Smooth muscle cell (in vitro differentiated cells): ENCODE measurements at regions not wholly inside any gene's neighbourhood (a gene's known extent, or its start where the extent isn't known, plus 50 kb on each side); places are given as distances from the start of the nearest gene placed in this dataset.

Experiments
- DNase-seq: peaks from one replicate; lab custom pipeline; 2025; ENCODE audit not compliant: unreplicated experiment; lab: John Stamatoyannopoulos, UW
- H2AFZ ChIP-seq: fragments of 200-600 bp; sonication (generic); 2 replicates; pipeline ENCODE4 v1.6.0; 2016; ENCODE audit warnings: antibody characterized with exemption, low read depth, mild to moderate bottlenecking
- H3F3A ChIP-seq: fragments of 200-600 bp; sonication (generic); 2 replicates; pipeline ENCODE4 v1.6.0; 2017; ENCODE audit warnings: antibody characterized with exemption, low read depth
- H3K27ac ChIP-seq: fragments of 200-600 bp; sonication (generic); 2 replicates; pipeline ENCODE4 v1.5.1; 2016; ENCODE audit warnings: low read depth, mild to moderate bottlenecking
- H3K27me3 ChIP-seq: fragments of 200-600 bp; sonication (generic); 2 replicates; pipeline ENCODE4 v1.6.1; 2016; ENCODE audit warnings: low read depth, mild to moderate bottlenecking
- H3K36me3 ChIP-seq: fragments of 200-600 bp; sonication (generic); 2 replicates; pipeline ENCODE4 v1.5.1; 2016; ENCODE audit warnings: low read depth
- H3K4me1 ChIP-seq: fragments of 200-600 bp; sonication (generic); 2 replicates; pipeline ENCODE4 v1.5.1; 2016; ENCODE audit warnings: low read depth
- H3K4me2 ChIP-seq: fragments of 200-600 bp; sonication (generic); 2 replicates; pipeline ENCODE4 v1.6.0; 2016; ENCODE audit warnings: mild to moderate bottlenecking
- H3K4me3 ChIP-seq: fragments of 200-600 bp; sonication (generic); 2 replicates; pipeline ENCODE4 v1.5.1; 2016; ENCODE audit warnings: mild to moderate bottlenecking
- H3K79me2 ChIP-seq: fragments of 200-600 bp; sonication (generic); 2 replicates; pipeline ENCODE4 v1.6.0; 2016; ENCODE audit warnings: low read depth, mild to moderate bottlenecking
- H3K9ac ChIP-seq: fragments of 200-600 bp; sonication (generic); 2 replicates; pipeline ENCODE4 v1.6.0; 2016; ENCODE audit warnings: low read depth
- H3K9me3 ChIP-seq: fragments of 200-600 bp; sonication (generic); replicated peaks from 2 replicates; pipeline ENCODE4 v1.5.1; 2016; ENCODE audit warnings: low read depth
- H4K20me1 ChIP-seq: fragments of 200-600 bp; sonication (generic); 2 replicates; pipeline ENCODE4 v1.6.0; 2016; ENCODE audit warnings: low read depth
- WGBS: methylation state at CpG from one replicate; pipeline ENCODE4 v1.1.7; 2016; ENCODE audit warnings: low lambda C conversion rate; 5-methylcytosine and 5-hydroxymethylcytosine counted together
- TF ChIP-seq, protein P1 (sequence below): fragments of 200-600 bp; sonication (generic); IDR thresholded peaks from 2 replicates; pipeline ENCODE4 v1.5.1; 2017; ENCODE audit warnings: borderline replicate concordance, mild to moderate bottlenecking, antibody characterized with exemption; ENCODE audit not compliant: insufficient read depth, poor library complexity, severe bottlenecking

DNA sequence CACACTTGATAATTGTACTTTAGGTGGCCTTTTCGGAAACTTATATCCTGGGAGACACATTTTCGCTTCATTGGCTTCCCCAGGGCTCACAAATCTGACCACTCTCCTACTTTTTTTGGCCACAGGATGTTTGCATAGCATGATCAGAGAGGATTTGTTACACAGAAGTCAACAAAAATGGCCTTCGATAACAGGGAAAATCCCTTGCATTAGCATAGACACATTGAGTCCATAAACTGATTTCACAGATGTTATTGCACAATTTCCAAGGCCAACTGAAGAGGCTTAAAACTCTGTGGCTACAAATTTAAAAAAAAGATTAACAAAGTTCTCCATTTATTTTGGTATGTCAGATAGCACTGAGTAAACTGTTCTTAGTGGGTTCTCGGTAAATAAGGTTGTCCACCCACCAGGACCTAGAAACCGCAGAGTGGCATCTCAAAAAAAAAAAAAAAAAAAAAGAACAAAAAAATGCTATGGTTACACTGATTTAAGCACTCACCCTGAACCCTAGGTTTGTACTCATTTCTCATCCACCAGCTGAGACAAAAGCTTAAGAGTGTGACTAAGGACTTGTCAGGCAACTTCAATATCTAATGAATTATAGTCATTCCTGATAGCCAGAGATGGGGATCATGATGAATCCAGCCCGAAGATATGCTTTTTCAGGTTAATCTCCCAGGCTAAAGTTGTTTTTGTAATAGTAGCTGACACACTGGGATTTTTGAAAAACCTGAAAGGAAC lies 188.9 kb upstream of the SYNPR start:
- no peak overlapping the region for H3K4me3 ChIP-seq
- no peaks in the 10 kb centered on the region for H3K9me3 ChIP-seq
- H4K20me1 ChIP-seq = no peaks in the 10 kb centered on the region
- WGBS = 49% methylated on average over 6 of the region's 6 CpGs
- TF ChIP-seq, protein P1, sequence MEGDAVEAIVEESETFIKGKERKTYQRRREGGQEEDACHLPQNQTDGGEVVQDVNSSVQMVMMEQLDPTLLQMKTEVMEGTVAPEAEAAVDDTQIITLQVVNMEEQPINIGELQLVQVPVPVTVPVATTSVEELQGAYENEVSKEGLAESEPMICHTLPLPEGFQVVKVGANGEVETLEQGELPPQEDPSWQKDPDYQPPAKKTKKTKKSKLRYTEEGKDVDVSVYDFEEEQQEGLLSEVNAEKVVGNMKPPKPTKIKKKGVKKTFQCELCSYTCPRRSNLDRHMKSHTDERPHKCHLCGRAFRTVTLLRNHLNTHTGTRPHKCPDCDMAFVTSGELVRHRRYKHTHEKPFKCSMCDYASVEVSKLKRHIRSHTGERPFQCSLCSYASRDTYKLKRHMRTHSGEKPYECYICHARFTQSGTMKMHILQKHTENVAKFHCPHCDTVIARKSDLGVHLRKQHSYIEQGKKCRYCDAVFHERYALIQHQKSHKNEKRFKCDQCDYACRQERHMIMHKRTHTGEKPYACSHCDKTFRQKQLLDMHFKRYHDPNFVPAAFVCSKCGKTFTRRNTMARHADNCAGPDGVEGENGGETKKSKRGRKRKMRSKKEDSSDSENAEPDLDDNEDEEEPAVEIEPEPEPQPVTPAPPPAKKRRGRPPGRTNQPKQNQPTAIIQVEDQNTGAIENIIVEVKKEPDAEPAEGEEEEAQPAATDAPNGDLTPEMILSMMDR = no peak
- H3F3A ChIP-seq = no peaks in the 10 kb centered on the region
- no peak overlapping the region for H2AFZ ChIP-seq
- no peaks in the 10 kb centered on the region for H3K79me2 ChIP-seq
- H3K27ac ChIP-seq = no peak overlapping the region
- no peaks in the 10 kb centered on the region for H3K36me3 ChIP-seq
- no peak overlapping the region for H3K9ac ChIP-seq
- no peak for DNase-seq
- peaks cover 16% of the 10 kb centered on the region for H3K4me1 ChIP-seq
- peak overlapping the region; percentile 24 for H3K4me2 ChIP-seq
- peaks cover 62% of the 10 kb centered on the region for H3K27me3 ChIP-seq

DNA sequence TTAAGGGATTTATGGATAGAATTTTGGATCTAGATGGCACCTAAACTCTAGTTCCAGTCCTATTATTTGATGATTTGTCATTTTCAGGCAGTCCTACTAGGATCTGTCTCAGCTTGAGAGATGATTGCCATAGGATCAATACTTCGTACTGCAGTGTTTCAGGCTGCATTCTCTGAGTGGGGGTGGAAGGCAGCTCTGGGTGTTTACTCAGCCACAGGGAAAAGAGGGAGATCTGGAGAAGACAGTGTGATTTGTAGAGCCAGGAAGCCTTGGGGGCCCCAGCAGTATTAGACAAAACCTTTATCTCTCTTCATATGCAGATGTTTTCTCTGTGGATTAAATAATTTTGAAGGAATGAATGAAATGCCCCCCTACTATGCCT lies 188.4 kb upstream of the SYNPR start:
- TF ChIP-seq, protein P1 = no peak
- H3K36me3 ChIP-seq = no peaks in the 10 kb centered on the region
- peaks cover 68% of the 10 kb centered on the region for H3K27me3 ChIP-seq
- H4K20me1 ChIP-seq = no peaks in the 10 kb centered on the region
- H3F3A ChIP-seq = no peaks in the 10 kb centered on the region
- no peak overlapping the region for H3K4me3 ChIP-seq
- no peak for DNase-seq
- H3K4me1 ChIP-seq = peaks cover 16% of the 10 kb centered on the region
- no peak overlapping the region for H3K9ac ChIP-seq
- H3K4me2 ChIP-seq = peak overlapping the region; percentile 24
- no peak overlapping the region for H3K27ac ChIP-seq
- WGBS = 6% methylated on average over 1 of the region's 1 CpG
- no peak overlapping the region for H2AFZ ChIP-seq
- H3K79me2 ChIP-seq = no peaks in the 10 kb centered on the region
- H3K9me3 ChIP-seq = no peaks in the 10 kb centered on the region

DNA sequence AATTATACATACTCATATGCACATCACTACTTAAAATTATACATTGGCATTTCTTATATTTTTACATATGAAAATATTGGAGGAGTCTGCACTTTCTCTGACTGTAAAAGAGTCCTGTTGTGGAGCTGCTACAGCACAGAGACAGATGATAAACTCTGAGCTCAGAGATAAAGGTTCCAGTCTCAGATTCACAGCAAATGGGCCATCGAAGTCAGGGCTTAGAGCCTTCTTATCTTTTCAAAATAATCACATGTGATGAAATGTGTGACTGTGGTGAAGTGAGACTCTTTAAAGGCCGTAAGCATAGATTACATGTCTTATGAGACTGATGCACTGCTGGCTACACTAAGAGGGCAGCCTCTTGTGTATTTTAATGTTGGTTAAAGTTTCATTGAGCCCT lies 187.5 kb upstream of the SYNPR start:
- H3K79me2 ChIP-seq = no peaks in the 10 kb centered on the region
- no peak overlapping the region for H3K9ac ChIP-seq
- H3K4me3 ChIP-seq = no peak overlapping the region
- no peaks in the 10 kb centered on the region for H3K9me3 ChIP-seq
- peaks cover 16% of the 10 kb centered on the region for H3K4me1 ChIP-seq
- peaks cover 70% of the 10 kb centered on the region for H3K27me3 ChIP-seq
- TF ChIP-seq, protein P1 = no peak
- WGBS = 12% methylated on average over 2 of the region's 2 CpGs
- no peak overlapping the region for H3K27ac ChIP-seq
- no peak for DNase-seq
- no peak overlapping the region for H3K4me2 ChIP-seq
- H4K20me1 ChIP-seq = no peaks in the 10 kb centered on the region
- no peaks in the 10 kb centered on the region for H3K36me3 ChIP-seq
- no peaks in the 10 kb centered on the region for H3F3A ChIP-seq
- no peak overlapping the region for H2AFZ ChIP-seq

DNA sequence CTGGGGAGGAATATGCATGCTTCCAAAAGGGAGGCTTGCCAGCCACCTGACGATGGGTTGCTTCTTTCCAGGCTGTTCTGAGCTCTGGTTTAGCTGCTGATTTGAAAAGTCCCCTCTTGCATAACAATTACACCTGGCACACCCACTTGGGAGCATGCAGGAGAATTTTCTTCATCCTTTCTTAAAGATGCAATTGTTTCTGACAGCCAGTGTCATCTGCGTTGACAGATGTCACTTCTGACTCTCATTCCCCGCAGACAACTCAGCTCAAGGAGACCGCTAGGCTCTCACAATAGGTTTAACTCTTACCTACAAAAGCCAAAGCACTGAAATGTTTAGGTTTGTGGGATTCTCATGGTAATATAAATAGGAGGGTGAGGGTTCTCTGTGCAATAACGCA lies 185.6 kb upstream of the SYNPR start:
- TF ChIP-seq, protein P1 = no peak
- no peaks in the 10 kb centered on the region for H3F3A ChIP-seq
- no peaks in the 10 kb centered on the region for H3K36me3 ChIP-seq
- DNase-seq = no peak
- H4K20me1 ChIP-seq = no peaks in the 10 kb centered on the region
- no peak overlapping the region for H2AFZ ChIP-seq
- no peak overlapping the region for H3K27ac ChIP-seq
- H3K4me2 ChIP-seq = no peak overlapping the region
- peaks cover 65% of the 10 kb centered on the region for H3K27me3 ChIP-seq
- peaks cover 16% of the 10 kb centered on the region for H3K4me1 ChIP-seq
- H3K9ac ChIP-seq = no peak overlapping the region
- WGBS = 67% methylated on average over 5 of the region's 5 CpGs
- H3K4me3 ChIP-seq = no peak overlapping the region
- H3K79me2 ChIP-seq = no peaks in the 10 kb centered on the region
- no peaks in the 10 kb centered on the region for H3K9me3 ChIP-seq
